ENCODE measurements at regions not wholly inside any gene's neighbourhood (a gene's known extent, or its start where the extent isn't known, plus 50 kb on each side); places are given as distances from the start of the nearest gene placed in this dataset.

- TF ChIP-seq GABPA (IDR thresholded peaks at IDR 0.05; ENCODE audit: borderline replicate concordance, insufficient read depth, low read length) (no peak), CHD1 (IDR thresholded peaks at IDR 0.05; ENCODE audit: low read depth, low read length) (no peak), USF2 (IDR thresholded peaks at IDR 0.05; ENCODE audit: low read length) (no peak), FOSL1 (IDR thresholded peaks at IDR 0.05; ENCODE audit: insufficient read depth, low read depth, low read length) (no peak), RBBP5 (IDR thresholded peaks at IDR 0.05; ENCODE audit: borderline replicate concordance, low read depth, low read length) (no peak)
Observed at GRCh38 chr4:81611221-81611620, 139.5 kb upstream of the RASGEF1B start (continued).

All from H1 (cell line).